CD14-positive monocyte (primary cell): ENCODE measurements at regions not wholly inside any gene's neighbourhood (a gene's known extent, or its start where the extent isn't known, plus 50 kb on each side); places are given as distances from the start of the nearest gene placed in this dataset.
A peak's percentile ranks its signal among the peaks of the same experiment; 100 is the strongest.

Source experiments
- DNase-seq, 3 donors: peaks; one replicate each; pipeline ENCODE4 v3.0.0-alpha.2; 2011 to 2022
- H2AFZ ChIP-seq: 2 replicates; pipeline ENCODE4 v1.6.0; 2012; ENCODE audit warnings: mild to moderate bottlenecking, low read depth, low read length, inconsistent platforms; ENCODE audit not compliant: insufficient read depth, poor library complexity, severe bottlenecking
- H3K27ac ChIP-seq, 2 donors: 1 replicate in 1 of 2; 2 replicates in 1 of 2; pipeline ENCODE4 v1.5.1; 2012 to 2013; ENCODE audit warnings: low read length in 2 of 2, control low read depth in 1 of 2, inconsistent platforms in 1 of 2, low read depth in 1 of 2, mild to moderate bottlenecking in 1 of 2
- H3K27me3 ChIP-seq, 2 donors: one replicate each; pipeline versions ENCODE4 v1.6.0 to v1.6.1; 2011 to 2013; ENCODE audit warnings: low read length in 2 of 2; ENCODE audit not compliant: control insufficient read depth in 2 of 2, insufficient read depth in 2 of 2
- H3K36me3 ChIP-seq, 2 donors: replicated peaks in 1 of 2; 1 replicate in 1 of 2; 2 replicates in 1 of 2; pipeline versions ENCODE4 v1.5.1 to v1.6.1; 2012 to 2013; ENCODE audit warnings: low read length in 2 of 2, control low read depth in 1 of 2, inconsistent platforms in 1 of 2, mild to moderate bottlenecking in 1 of 2; ENCODE audit not compliant: insufficient read depth in 2 of 2, control insufficient read depth in 1 of 2
- H3K4me1 ChIP-seq, 2 donors: 1 replicate in 1 of 2; 2 replicates in 1 of 2; pipeline versions ENCODE4 v1.5.1 to v1.6.1; 2012 to 2013; ENCODE audit warnings: low read length in 2 of 2, control low read depth in 1 of 2, inconsistent platforms in 1 of 2, mild to moderate bottlenecking in 1 of 2, moderate library complexity in 1 of 2; ENCODE audit not compliant: insufficient read depth in 2 of 2, control insufficient read depth in 1 of 2
- H3K4me2 ChIP-seq: replicated peaks from 2 replicates; pipeline ENCODE3; 2012; ENCODE audit warnings: low read length, moderate library complexity, mild to moderate bottlenecking; ENCODE audit not compliant: poor library complexity, severe bottlenecking; ENCODE audit errors: extremely low read depth
- H3K4me3 ChIP-seq, 3 experiments: fragments of 200-600 bp in 1 of 3; sonication (generic) in 1 of 3; replicated peaks in 1 of 3; 1 replicate in 2 of 3; 2 replicates in 1 of 3; pipeline ENCODE4 v1.5.1; 2011 to 2013; ENCODE audit warnings: low read length in 3 of 3, mild to moderate bottlenecking in 3 of 3, control low read depth in 2 of 3, low read depth in 2 of 3, inconsistent platforms in 1 of 3, moderate library complexity in 1 of 3
- H3K79me2 ChIP-seq: 2 replicates; pipeline ENCODE4 v1.6.0; 2012; ENCODE audit warnings: mild to moderate bottlenecking, control low read depth, inconsistent platforms, low read length, moderate library complexity; ENCODE audit not compliant: insufficient read depth
- H3K9ac ChIP-seq: 2 replicates; pipeline ENCODE4 v1.6.0; 2017; ENCODE audit warnings: low read length, mild to moderate bottlenecking; ENCODE audit not compliant: insufficient read depth, poor library complexity, severe bottlenecking
- H3K9me3 ChIP-seq, 2 donors: replicated peaks in 1 of 2; 1 replicate in 1 of 2; 2 replicates in 1 of 2; pipeline versions ENCODE4 v1.5.1 to v1.6.1; 2012 to 2013; ENCODE audit warnings: low read length in 2 of 2, control low read depth in 1 of 2; ENCODE audit not compliant: control insufficient read depth in 1 of 2, insufficient read depth in 1 of 2
- H4K20me1 ChIP-seq: 2 replicates; pipeline ENCODE4 v1.6.0; 2012; ENCODE audit warnings: mild to moderate bottlenecking, low read length, control low read depth, moderate library complexity; ENCODE audit not compliant: insufficient read depth
- H3K27ac Mint-ChIP-seq, 7 donors: one replicate each; pipeline ENCODE4 v1.8.0; 2020; ENCODE audit warnings: mild to moderate bottlenecking in 7 of 7, mixed read lengths in 7 of 7, moderate library complexity in 6 of 7, inconsistent platforms in 2 of 7
- H3K27me3 Mint-ChIP-seq, 3 donors: one replicate each; pipeline ENCODE4 v1.8.0; 2021 to 2022; ENCODE audit warnings: low read depth in 3 of 3, mild to moderate bottlenecking in 3 of 3, mixed read lengths in 3 of 3, moderate library complexity in 3 of 3, inconsistent platforms in 1 of 3
- H3K36me3 Mint-ChIP-seq, 2 donors: one replicate each; pipeline ENCODE4 v1.8.0; 2020; ENCODE audit warnings: mixed read lengths in 2 of 2, inconsistent platforms in 1 of 2, mild to moderate bottlenecking in 1 of 2
- H3K4me1 Mint-ChIP-seq: one replicate; pipeline ENCODE4 v1.8.0; 2020; ENCODE audit warnings: mild to moderate bottlenecking, mixed read lengths
- H3K4me3 Mint-ChIP-seq, 2 donors: one replicate each; pipeline ENCODE4 v1.8.0; 2020; ENCODE audit warnings: mild to moderate bottlenecking in 2 of 2, mixed read lengths in 2 of 2, moderate library complexity in 1 of 2
- H3K9me3 Mint-ChIP-seq, 7 donors: one replicate each; pipeline ENCODE4 v1.8.0; 2020 to 2022; ENCODE audit warnings: mixed read lengths in 7 of 7, mild to moderate bottlenecking in 6 of 7, moderate library complexity in 6 of 7, inconsistent platforms in 2 of 7
- CTCF ChIP-seq: fragments of 200-600 bp; IDR thresholded peaks from one replicate; pipeline ENCODE4 v1.8.0; 2022; ENCODE audit warnings: antibody characterized with exemption, mild to moderate bottlenecking
- WGBS: methylation state at CpG from one replicate; pipeline ENCODE4 v1.1.5; 2013; ENCODE audit warnings: missing lambda C conversion rate; ENCODE audit not compliant: insufficient coverage; 5-methylcytosine and 5-hydroxymethylcytosine counted together
- intact Hi-C, 2 donors: fragments of 100-400 bp; cut with micrococcal nuclease; formaldehyde crosslinking; loops; one replicate each; pipeline versions ENCODE4 v1.15.0 to v1.15.1; 2023

DNA sequence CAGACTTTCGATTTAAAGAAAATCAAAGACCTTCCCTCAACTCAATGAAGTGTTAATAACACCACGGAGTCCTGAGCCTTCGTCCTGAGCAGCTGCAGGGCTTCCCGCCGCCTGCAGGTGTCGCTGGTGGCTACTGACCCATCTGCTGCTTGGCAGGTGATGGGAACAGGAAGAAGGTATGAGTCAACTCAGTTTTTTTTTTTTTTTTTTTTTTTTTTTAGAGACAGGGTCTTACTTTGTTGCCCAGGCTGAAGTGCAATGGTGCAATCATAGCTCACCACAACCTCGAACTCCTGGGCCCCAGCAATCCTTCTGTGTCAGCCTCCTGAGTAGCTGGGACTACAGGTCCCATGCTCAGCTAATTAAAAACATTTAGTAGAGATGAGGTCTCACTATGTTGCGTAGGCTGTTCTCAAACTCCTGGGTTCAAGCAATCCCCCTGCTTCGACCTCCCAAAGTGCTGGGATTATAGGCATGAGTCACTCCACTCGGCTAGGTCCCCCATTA is 185.7 kb upstream of the IL12B start:
- H2AFZ ChIP-seq: no peak overlapping the region
- no peaks in the 10 kb centered on the region for H3K36me3 Mint-ChIP-seq
- H3K27ac Mint-ChIP-seq: no peak overlapping the region
- no peaks in the 10 kb centered on the region for H3K9me3 Mint-ChIP-seq
- TF ChIP-seq CTCF: peak; percentile 86
- peak; percentile 37 to 70 (median 52) for DNase-seq
- H3K4me1 ChIP-seq: no peaks in the 10 kb centered on the region
- no peaks in the 10 kb centered on the region for H3K79me2 ChIP-seq
- H3K27me3 Mint-ChIP-seq: peaks cover 2 to 6% (median 3%) of the 10 kb centered on the region in 3 donors
- no peaks in the 10 kb centered on the region for H3K36me3 ChIP-seq
- no peak overlapping the region for H3K9ac ChIP-seq
- H3K4me3 Mint-ChIP-seq: no peak overlapping the region
- H3K4me1 Mint-ChIP-seq: peaks cover 2% of the 10 kb centered on the region
- intact Hi-C loops: loop anchor here in 1 of 2 donors (5.0 kb wide), 1 partner anchor 401 kb away; the partner anchor contains the start of gene ADRA1B
- H3K4me2 ChIP-seq: no peak overlapping the region
- no peaks in the 10 kb centered on the region for H3K9me3 ChIP-seq
- H3K27me3 ChIP-seq: no peaks in the 10 kb centered on the region
- H3K27ac ChIP-seq: no peak overlapping the region
- no peak overlapping the region for H3K4me3 ChIP-seq
- WGBS: 76% methylated on average over 4 of the region's 10 CpGs
- no peaks in the 10 kb centered on the region for H4K20me1 ChIP-seq

DNA sequence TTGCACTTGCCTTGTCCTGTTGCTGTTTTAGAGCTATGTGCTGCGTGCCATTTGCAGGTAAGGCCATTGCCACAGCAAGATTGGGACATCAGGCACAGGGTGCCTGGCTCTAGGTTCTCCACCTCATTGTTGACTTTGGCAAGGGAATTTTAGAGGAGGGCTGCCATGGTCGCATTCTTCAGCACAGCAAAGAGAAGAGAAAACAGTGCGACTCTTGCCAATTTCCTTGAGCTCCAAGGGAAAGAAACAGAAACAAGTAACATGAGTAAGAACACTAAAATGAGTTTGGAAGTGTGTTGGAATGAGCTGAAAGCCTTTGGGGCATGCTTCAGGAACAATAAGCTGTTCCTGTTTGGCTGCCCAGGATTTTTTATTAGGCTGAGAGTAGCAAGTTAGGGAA is 188.1 kb upstream of the IL12B start:
- H3K27me3 Mint-ChIP-seq: peaks cover 2 to 6% (median 3%) of the 10 kb centered on the region in 3 donors
- no peak for TF ChIP-seq CTCF
- H3K4me1 Mint-ChIP-seq: peaks cover 2% of the 10 kb centered on the region
- Histone ChIP-seq H2AFZ (no peak overlapping the region), H3K4me2 (no peak overlapping the region), H3K79me2 (no peaks in the 10 kb centered on the region), H3K36me3 (no peaks in the 10 kb centered on the region), H3K4me3 (no peak overlapping the region), H3K9me3 (no peaks in the 10 kb centered on the region), H3K4me1 (no peaks in the 10 kb centered on the region), H3K27me3 (no peaks in the 10 kb centered on the region), H3K27ac (no peak overlapping the region), H4K20me1 (no peaks in the 10 kb centered on the region), H3K9ac (no peak overlapping the region)
- no peak for DNase-seq
- no peaks in the 10 kb centered on the region for H3K36me3 Mint-ChIP-seq
- no peak overlapping the region for H3K27ac Mint-ChIP-seq
- H3K9me3 Mint-ChIP-seq: peaks cover 0 to 1% (median 0%) of the 10 kb centered on the region in 7 donors
- H3K4me3 Mint-ChIP-seq: no peak overlapping the region
- intact Hi-C loops: loop anchor here in 1 of 2 donors (5.0 kb wide), 1 partner anchor 399 kb away; the partner anchor contains the start of gene ADRA1B
- 88% methylated on average over 2 of the region's 3 CpGs for WGBS
